ENCODE measurements at regions not wholly inside any gene's neighbourhood (a gene's known extent, or its start where the extent isn't known, plus 50 kb on each side); places are given as distances from the start of the nearest gene placed in this dataset.

DNA sequence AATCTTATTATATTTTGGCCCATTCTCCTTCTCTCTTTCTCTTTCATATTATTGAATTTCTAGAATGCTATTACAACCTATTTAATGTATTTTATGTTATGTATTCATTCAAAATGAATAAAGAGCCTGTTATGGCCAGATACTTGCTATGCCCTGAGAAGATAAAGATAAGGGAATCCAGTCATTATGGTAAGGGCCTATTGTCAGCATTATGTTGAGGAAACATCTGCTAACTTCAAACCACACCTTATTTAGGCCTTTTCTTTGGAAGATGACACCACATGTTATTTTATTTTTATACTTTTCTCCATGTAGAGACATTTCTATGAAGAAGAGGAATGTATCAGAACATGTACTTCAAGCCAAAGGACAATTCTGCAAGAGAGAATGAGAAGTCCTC, 60.5 kb upstream of the MPP7 start:
- no peak for TF ChIP-seq POLR2A (IDR thresholded peaks at IDR 0.05)
- TF ChIP-seq, protein P1, sequence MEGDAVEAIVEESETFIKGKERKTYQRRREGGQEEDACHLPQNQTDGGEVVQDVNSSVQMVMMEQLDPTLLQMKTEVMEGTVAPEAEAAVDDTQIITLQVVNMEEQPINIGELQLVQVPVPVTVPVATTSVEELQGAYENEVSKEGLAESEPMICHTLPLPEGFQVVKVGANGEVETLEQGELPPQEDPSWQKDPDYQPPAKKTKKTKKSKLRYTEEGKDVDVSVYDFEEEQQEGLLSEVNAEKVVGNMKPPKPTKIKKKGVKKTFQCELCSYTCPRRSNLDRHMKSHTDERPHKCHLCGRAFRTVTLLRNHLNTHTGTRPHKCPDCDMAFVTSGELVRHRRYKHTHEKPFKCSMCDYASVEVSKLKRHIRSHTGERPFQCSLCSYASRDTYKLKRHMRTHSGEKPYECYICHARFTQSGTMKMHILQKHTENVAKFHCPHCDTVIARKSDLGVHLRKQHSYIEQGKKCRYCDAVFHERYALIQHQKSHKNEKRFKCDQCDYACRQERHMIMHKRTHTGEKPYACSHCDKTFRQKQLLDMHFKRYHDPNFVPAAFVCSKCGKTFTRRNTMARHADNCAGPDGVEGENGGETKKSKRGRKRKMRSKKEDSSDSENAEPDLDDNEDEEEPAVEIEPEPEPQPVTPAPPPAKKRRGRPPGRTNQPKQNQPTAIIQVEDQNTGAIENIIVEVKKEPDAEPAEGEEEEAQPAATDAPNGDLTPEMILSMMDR (IDR thresholded peaks at IDR 0.05) = no peak

Data from body of pancreas (tissue), 4 donors.